Amniotic stem cell (primary cell): ENCODE measurements at regions not wholly inside any gene's neighbourhood (a gene's known extent, or its start where the extent isn't known, plus 50 kb on each side); places are given as distances from the start of the nearest gene placed in this dataset.

ENCODE experiments used
- DNase-seq: peaks from one replicate; lab custom pipeline; 2025; lab: John Stamatoyannopoulos, UW

GRCh38 chr1:96964761-96965160 is 243.2 kb downstream of the PTBP2 start:
- no peak for DNase-seq

- DNase-seq: peak; percentile 11
These were observed 245.1 kb downstream of the PTBP2 start for GRCh38 chr1:96966536-96967138.

GRCh38 chr1:96967311-96967710 is 245.7 kb downstream of the PTBP2 start:
- DNase-seq: no peak

- DNase-seq: no peak
These were observed 247.0 kb downstream of the PTBP2 start for GRCh38 chr1:96968541-96968940.

GRCh38 chr1:96968983-96969382 is 247.4 kb downstream of the PTBP2 start:
- no peak for DNase-seq

GRCh38 chr1:96969656-96970163 is 248.1 kb downstream of the PTBP2 start:
- no peak for DNase-seq

GRCh38 chr1:96971439-96971838 is 249.9 kb downstream of the PTBP2 start:
- no peak for DNase-seq

GRCh38 chr1:96971849-96972602 is 250.4 kb downstream of the PTBP2 start:
- no peak for DNase-seq

GRCh38 chr1:96973605-96974004 is 252.0 kb downstream of the PTBP2 start:
- no peak for DNase-seq

GRCh38 chr1:96978444-96978843 is 256.9 kb downstream of the PTBP2 start:
- DNase-seq: no peak

GRCh38 chr1:96978901-96979300 is 257.3 kb downstream of the PTBP2 start:
- no peak for DNase-seq

- DNase-seq: no peak
These were observed 258.0 kb downstream of the PTBP2 start for GRCh38 chr1:96979304-96980268.

GRCh38 chr1:96980448-96980847 is 258.9 kb downstream of the PTBP2 start:
- no peak for DNase-seq

GRCh38 chr1:96981181-96981580 is 259.6 kb downstream of the PTBP2 start:
- no peak for DNase-seq

GRCh38 chr1:96982118-96982517 is 260.5 kb downstream of the PTBP2 start:
- DNase-seq: no peak

- DNase-seq: no peak
These were observed 262.3 kb downstream of the PTBP2 start for GRCh38 chr1:96983866-96984265.

- DNase-seq: no peak
These were observed 265.7 kb downstream of the PTBP2 start for GRCh38 chr1:96987186-96987703.

GRCh38 chr1:96989302-96989701 is 267.7 kb downstream of the PTBP2 start:
- DNase-seq: no peak

- DNase-seq: no peak
These were observed 268.6 kb downstream of the PTBP2 start for GRCh38 chr1:96990136-96990535.

GRCh38 chr1:96991261-96991660 is 269.7 kb downstream of the PTBP2 start:
- no peak for DNase-seq

- peak; percentile 16 for DNase-seq
These were observed 271.3 kb downstream of the PTBP2 start for GRCh38 chr1:96992871-96993270.

- DNase-seq: no peak
These were observed 273.8 kb downstream of the PTBP2 start for GRCh38 chr1:96995351-96995750.
